Liver (tissue), 8 donors: ENCODE measurements at regions not wholly inside any gene's neighbourhood (a gene's known extent, or its start where the extent isn't known, plus 50 kb on each side); places are given as distances from the start of the nearest gene placed in this dataset.

Source experiments
- DNase-seq: peaks from one replicate; pipeline ENCODE4 v3.0.0-alpha.2; 2017; ENCODE audit warnings: low spot score
- H3K27ac ChIP-seq, 2 donors: one replicate each; pipeline ENCODE4 v1.7.0; 2013; ENCODE audit warnings: inconsistent platforms in 2 of 2, low read length in 2 of 2, control low read depth in 1 of 2, low read depth in 1 of 2, mild to moderate bottlenecking in 1 of 2
- H3K27me3 ChIP-seq, 4 donors: one replicate each; pipeline versions ENCODE4 v1.6.1 to v1.7.0; 2013; ENCODE audit warnings: low read length in 3 of 4, inconsistent platforms in 1 of 4, mild to moderate bottlenecking in 1 of 4, moderate library complexity in 1 of 4; ENCODE audit not compliant: control insufficient read depth in 4 of 4, insufficient read depth in 4 of 4
- H3K36me3 ChIP-seq, 4 donors: one replicate each; pipeline versions ENCODE4 v1.6.1 to v1.7.0; 2013; ENCODE audit warnings: low read length in 3 of 4, mild to moderate bottlenecking in 3 of 4, low read depth in 1 of 4, moderate library complexity in 1 of 4; ENCODE audit not compliant: control insufficient read depth in 4 of 4, insufficient read depth in 3 of 4
- H3K4me1 ChIP-seq, 4 donors: one replicate each; pipeline versions ENCODE4 v1.6.1 to v1.7.0; 2013; ENCODE audit warnings: low read length in 3 of 4, mild to moderate bottlenecking in 3 of 4, moderate library complexity in 1 of 4; ENCODE audit not compliant: control insufficient read depth in 4 of 4, insufficient read depth in 4 of 4
- H3K4me3 ChIP-seq, 3 donors: one replicate each; pipeline versions ENCODE4 v1.6.1 to v1.7.0; 2013; ENCODE audit warnings: low read length in 3 of 3, control low read depth in 1 of 3, low read depth in 1 of 3, mild to moderate bottlenecking in 1 of 3
- H3K9ac ChIP-seq, 2 donors: one replicate each; pipeline ENCODE4 v1.7.0; 2013; ENCODE audit warnings: low read length in 2 of 2, mild to moderate bottlenecking in 2 of 2, moderate library complexity in 2 of 2, control low read depth in 1 of 2, low read depth in 1 of 2
- H3K9me3 ChIP-seq, 4 donors: one replicate each; pipeline versions ENCODE4 v1.6.1 to v1.7.0; 2013; ENCODE audit warnings: low read length in 3 of 4; ENCODE audit not compliant: control insufficient read depth in 4 of 4
- ATF3 ChIP-seq: IDR thresholded peaks from 2 replicates; pipeline ENCODE4 v1.6.1; 2016; ENCODE audit warnings: antibody characterized with exemption
- CTCF ChIP-seq: fragments of 150-350 bp; IDR thresholded peaks from 2 replicates; pipeline ENCODE4 v1.5.1; 2017; ENCODE audit warnings: improper control_type of control experiment, low read depth, low read length; ENCODE audit not compliant: missing input control
- EGR1 ChIP-seq, 2 donors: IDR thresholded peaks; 2 replicates each; pipeline ENCODE4 v1.6.1; 2016 to 2018; ENCODE audit warnings: antibody characterized with exemption in 2 of 2, low read depth in 2 of 2
- FOXA1 ChIP-seq: IDR thresholded peaks from 2 replicates; pipeline ENCODE4 v1.6.1; 2016; ENCODE audit warnings: antibody characterized with exemption
- FOXA2 ChIP-seq: IDR thresholded peaks from 2 replicates; pipeline ENCODE4 v1.6.1; 2016; ENCODE audit warnings: antibody characterized with exemption
- GABPA ChIP-seq, 2 donors: IDR thresholded peaks in 1 of 2; conservative IDR thresholded peaks in 1 of 2; 2 replicates each; pipeline ENCODE4 v1.6.1; 2016; ENCODE audit warnings: antibody characterized with exemption in 2 of 2, mild to moderate bottlenecking in 1 of 2, moderate library complexity in 1 of 2
- HNF4A ChIP-seq, 2 donors: conservative IDR thresholded peaks; 2 replicates each; pipeline ENCODE4 v1.6.1; 2016; ENCODE audit warnings: antibody characterized with exemption in 2 of 2, mild to moderate bottlenecking in 2 of 2
- HNF4G ChIP-seq: IDR thresholded peaks from 2 replicates; pipeline ENCODE4 v1.6.1; 2016; ENCODE audit warnings: antibody characterized with exemption
- JUND ChIP-seq, 2 donors: IDR thresholded peaks; 2 replicates each; pipeline ENCODE4 v1.6.1; 2016; ENCODE audit warnings: antibody characterized with exemption in 2 of 2
- NR2F2 ChIP-seq: IDR thresholded peaks from 2 replicates; pipeline ENCODE4 v1.6.1; 2016; ENCODE audit warnings: antibody characterized with exemption
- RXRA ChIP-seq, 2 donors: IDR thresholded peaks; 2 replicates each; pipeline ENCODE4 v1.6.1; 2017 to 2018; ENCODE audit warnings: antibody characterized with exemption in 2 of 2, mild to moderate bottlenecking in 1 of 2
- SP1 ChIP-seq: IDR thresholded peaks from 2 replicates; pipeline ENCODE4 v1.6.1; 2018; ENCODE audit warnings: antibody characterized with exemption, mild to moderate bottlenecking
- TAF1 ChIP-seq: conservative IDR thresholded peaks from 2 replicates; pipeline ENCODE4 v1.6.1; 2016; ENCODE audit warnings: antibody characterized with exemption, mild to moderate bottlenecking
- YY1 ChIP-seq: IDR thresholded peaks from 2 replicates; pipeline ENCODE4 v1.6.1; 2016; ENCODE audit warnings: antibody characterized with exemption, mild to moderate bottlenecking
- WGBS: extraction: QIAGEN DNeasy Blood & Tissue Kit; methylation state at CpG from one replicate; pipeline ENCODE4 v1.1.7; 2013; 5-methylcytosine and 5-hydroxymethylcytosine counted together
- TF ChIP-seq, protein P1 (sequence below): IDR thresholded peaks from 2 replicates; pipeline ENCODE4 v1.6.1; 2016; ENCODE audit warnings: antibody characterized with exemption, mild to moderate bottlenecking
- TF ChIP-seq, protein P2 (sequence below): IDR thresholded peaks from 2 replicates; pipeline ENCODE4 v1.6.1; 2016; ENCODE audit warnings: antibody characterized with exemption
- TF ChIP-seq, protein P3 (sequence below): IDR thresholded peaks from 2 replicates; pipeline ENCODE4 v1.6.1; 2016; ENCODE audit warnings: antibody characterized with exemption
- donor health status: healthy.
- donor health status: healthy.
- donor health status: healthy.
- donor health status: healthy.
- donor health status: healthy.

GRCh38 chr2:183564726-183565125, 440.5 kb downstream of the NUP35 start:
- no peak overlapping the region for H3K9ac ChIP-seq
- no peaks in the 10 kb centered on the region for H3K36me3 ChIP-seq
- no peak for DNase-seq
- H3K4me1 ChIP-seq, result no peaks in the 10 kb centered on the region
- no peak overlapping the region for H3K27ac ChIP-seq
- TF ChIP-seq JUND (IDR thresholded peaks at IDR 0.05) (no peak), EGR1 (IDR thresholded peaks at IDR 0.05; ENCODE audit: low read depth in 2 of 2) (no peak), YY1 (no peak), FOXA1 (no peak), HNF4A (conservative IDR thresholded peaks at IDR 0.05) (no peak), GABPA (IDR thresholded peaks at IDR 0.05 in 1 of 2, conservative IDR thresholded peaks at IDR 0.05 in 1 of 2) (no peak), SP1 (no peak), CTCF (no peak), NR2F2 (no peak), ATF3 (no peak), HNF4G (no peak), FOXA2 (no peak), RXRA (IDR thresholded peaks at IDR 0.05) (no peak)
- TF ChIP-seq, protein P1, sequence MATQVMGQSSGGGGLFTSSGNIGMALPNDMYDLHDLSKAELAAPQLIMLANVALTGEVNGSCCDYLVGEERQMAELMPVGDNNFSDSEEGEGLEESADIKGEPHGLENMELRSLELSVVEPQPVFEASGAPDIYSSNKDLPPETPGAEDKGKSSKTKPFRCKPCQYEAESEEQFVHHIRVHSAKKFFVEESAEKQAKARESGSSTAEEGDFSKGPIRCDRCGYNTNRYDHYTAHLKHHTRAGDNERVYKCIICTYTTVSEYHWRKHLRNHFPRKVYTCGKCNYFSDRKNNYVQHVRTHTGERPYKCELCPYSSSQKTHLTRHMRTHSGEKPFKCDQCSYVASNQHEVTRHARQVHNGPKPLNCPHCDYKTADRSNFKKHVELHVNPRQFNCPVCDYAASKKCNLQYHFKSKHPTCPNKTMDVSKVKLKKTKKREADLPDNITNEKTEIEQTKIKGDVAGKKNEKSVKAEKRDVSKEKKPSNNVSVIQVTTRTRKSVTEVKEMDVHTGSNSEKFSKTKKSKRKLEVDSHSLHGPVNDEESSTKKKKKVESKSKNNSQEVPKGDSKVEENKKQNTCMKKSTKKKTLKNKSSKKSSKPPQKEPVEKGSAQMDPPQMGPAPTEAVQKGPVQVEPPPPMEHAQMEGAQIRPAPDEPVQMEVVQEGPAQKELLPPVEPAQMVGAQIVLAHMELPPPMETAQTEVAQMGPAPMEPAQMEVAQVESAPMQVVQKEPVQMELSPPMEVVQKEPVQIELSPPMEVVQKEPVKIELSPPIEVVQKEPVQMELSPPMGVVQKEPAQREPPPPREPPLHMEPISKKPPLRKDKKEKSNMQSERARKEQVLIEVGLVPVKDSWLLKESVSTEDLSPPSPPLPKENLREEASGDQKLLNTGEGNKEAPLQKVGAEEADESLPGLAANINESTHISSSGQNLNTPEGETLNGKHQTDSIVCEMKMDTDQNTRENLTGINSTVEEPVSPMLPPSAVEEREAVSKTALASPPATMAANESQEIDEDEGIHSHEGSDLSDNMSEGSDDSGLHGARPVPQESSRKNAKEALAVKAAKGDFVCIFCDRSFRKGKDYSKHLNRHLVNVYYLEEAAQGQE, result no peak
- no peaks in the 10 kb centered on the region for H3K27me3 ChIP-seq
- H3K4me3 ChIP-seq, result no peak overlapping the region
- H3K9me3 ChIP-seq, result no peaks in the 10 kb centered on the region

- Histone ChIP-seq H3K27ac (no peak overlapping the region), H3K27me3 (no peaks in the 10 kb centered on the region), H3K9ac (no peak overlapping the region), H3K4me3 (no peak overlapping the region), H3K9me3 (peaks cover 0 to 2% (median 0%) of the 10 kb centered on the region in 4 donors), H3K36me3 (no peaks in the 10 kb centered on the region), H3K4me1 (no peaks in the 10 kb centered on the region)
- 63% methylated on average over 2 of the region's 2 CpGs for WGBS
- no peak for DNase-seq
- TF ChIP-seq FOXA1 (no peak), HNF4G (no peak), NR2F2 (no peak), TAF1 (no peak)
- TF ChIP-seq, protein P2, sequence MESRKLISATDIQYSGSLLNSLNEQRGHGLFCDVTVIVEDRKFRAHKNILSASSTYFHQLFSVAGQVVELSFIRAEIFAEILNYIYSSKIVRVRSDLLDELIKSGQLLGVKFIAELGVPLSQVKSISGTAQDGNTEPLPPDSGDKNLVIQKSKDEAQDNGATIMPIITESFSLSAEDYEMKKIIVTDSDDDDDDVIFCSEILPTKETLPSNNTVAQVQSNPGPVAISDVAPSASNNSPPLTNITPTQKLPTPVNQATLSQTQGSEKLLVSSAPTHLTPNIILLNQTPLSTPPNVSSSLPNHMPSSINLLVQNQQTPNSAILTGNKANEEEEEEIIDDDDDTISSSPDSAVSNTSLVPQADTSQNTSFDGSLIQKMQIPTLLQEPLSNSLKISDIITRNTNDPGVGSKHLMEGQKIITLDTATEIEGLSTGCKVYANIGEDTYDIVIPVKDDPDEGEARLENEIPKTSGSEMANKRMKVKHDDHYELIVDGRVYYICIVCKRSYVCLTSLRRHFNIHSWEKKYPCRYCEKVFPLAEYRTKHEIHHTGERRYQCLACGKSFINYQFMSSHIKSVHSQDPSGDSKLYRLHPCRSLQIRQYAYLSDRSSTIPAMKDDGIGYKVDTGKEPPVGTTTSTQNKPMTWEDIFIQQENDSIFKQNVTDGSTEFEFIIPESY, result no peak
- TF ChIP-seq, protein P3, sequence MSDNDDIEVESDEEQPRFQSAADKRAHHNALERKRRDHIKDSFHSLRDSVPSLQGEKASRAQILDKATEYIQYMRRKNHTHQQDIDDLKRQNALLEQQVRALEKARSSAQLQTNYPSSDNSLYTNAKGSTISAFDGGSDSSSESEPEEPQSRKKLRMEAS, result no peak
These were observed 451.2 kb downstream of the NUP35 start for GRCh38 chr2:183575481-183575880.
